ENCODE measurements at regions not wholly inside any gene's neighbourhood (a gene's known extent, or its start where the extent isn't known, plus 50 kb on each side); places are given as distances from the start of the nearest gene placed in this dataset.
"Not testable (repeated sequence)": the region's sequence is repeated elsewhere in the genome, so short reads cannot be mapped to it uniquely, and the experiment has no call there.

DNA sequence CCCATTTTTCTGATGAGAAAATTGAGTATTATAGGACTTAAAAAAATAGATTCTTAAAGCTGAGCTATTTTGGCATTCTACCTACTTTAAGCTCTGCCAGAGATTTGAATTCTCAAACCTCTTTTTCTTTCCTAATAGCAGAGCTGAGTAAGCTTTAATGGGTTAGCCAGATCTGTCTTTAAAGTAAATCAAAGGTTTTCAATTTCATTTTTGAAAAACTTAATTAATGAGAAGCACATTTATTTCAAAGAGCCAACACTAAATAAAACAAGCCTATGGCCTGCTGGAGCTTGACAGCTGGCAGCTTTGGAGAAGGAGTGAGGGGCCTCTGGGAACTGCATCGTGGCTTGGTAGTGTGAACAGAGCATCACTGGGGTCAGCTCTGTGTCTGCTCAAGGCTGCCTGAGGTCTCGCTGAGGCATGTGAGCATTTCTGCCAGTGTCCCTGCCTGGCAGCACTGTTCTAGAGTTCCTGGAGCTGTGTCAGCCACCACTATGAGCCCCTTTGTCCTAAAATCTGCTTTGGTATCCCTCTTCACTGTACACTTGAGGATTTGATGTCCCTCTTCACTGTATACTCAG is 50.4 kb upstream of the PRSS23 start:
- no peak for FAIRE-seq

DNA sequence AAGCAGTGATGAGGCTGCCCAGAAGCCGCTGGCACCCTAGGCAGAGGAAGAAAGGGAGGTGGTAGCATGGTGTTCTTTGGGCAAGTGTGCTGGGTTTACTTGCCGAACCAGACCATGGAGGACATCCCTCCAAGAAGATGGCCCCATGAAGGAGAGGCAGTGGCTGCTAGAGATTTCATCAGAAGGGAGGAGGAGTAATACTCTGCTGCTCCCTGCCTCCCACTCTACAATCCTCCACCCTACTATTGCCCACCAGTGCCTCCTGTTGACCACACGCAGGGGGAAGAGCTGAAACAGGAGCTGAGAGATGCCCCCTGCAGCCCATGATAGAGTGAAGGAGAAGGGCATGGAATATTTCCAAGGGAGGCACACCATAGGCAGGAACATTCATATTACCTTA is 51.0 kb upstream of the PRSS23 start:
- no peak for FAIRE-seq

DNA sequence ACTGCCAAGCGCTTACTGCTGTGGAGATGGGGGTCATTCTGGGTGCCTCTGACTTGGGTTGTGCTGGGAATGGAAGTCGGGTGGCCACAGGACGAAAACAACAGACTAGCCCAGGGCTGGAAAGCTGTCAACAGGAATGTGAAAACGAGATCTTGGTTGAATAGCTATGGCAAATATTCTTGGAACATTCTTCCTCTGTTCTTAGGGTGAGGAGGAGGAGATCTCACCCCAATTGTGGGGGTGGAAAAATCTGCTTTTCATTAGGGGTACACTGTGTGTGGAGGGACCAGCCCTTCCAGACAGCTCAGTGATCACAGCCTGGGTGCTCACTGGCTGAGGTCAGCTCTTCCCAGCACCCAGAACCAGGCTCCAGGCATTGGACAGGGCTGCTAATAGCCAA is 52.0 kb upstream of the PRSS23 start:
- no peak for FAIRE-seq

DNA sequence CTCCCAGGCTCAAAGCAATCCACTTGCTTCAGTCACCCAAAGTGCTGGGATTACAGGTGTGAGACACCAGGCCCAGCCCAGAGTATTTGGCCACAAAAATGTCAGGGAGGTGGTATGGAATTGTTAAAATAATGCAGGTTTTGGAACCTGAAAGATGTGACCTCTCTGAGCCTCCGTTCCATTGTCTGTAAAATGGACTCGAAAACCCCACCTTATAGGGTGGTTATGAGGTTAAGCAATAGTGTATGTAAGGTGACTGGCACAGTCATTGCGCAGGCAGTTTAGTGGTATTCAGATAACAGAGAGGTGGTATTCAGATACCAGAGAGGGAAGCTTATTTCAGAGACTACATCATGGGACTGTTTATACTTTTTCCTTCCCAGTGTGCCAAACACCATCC is 52.5 kb upstream of the PRSS23 start:
- no peak for FAIRE-seq

DNA sequence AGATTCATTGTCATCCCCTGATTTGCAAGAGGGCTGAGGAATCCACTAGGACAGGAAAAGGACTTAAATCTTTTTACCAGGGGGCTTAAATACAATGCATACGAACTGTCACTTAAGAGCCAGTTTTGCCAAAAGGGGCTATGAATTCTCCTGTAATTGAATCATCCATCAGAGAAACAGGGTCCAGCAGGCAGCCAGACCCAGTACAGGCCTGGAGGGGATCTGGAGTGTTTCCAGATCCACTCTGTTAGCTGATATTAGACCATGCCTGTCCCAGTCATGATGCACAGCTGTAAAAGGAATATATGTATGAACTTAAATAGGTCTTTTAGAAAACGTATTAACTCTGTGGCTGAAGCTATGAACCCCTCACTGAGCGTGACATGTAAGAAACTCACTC is 53.8 kb upstream of the PRSS23 start:
- FAIRE-seq = no peak

DNA sequence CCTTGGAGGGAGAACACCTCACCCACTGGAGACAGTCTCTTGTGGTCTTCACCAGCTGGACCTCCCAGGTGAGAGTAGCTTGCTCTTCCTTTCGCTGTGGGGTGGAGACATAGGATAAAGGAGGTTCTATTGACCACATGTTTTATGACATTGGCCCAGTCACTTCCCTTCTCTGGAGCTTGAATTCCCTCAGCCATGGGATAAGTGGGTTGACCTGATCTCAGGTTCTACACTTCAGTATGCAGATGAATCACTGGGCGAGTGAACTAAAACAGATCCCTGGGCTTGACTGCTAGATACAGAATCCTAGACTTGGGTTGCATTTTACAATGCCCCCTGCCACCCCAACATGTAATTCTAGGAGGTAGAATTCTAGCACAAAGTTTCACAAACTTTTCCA is 54.8 kb upstream of the PRSS23 start:
- no peak for FAIRE-seq

DNA sequence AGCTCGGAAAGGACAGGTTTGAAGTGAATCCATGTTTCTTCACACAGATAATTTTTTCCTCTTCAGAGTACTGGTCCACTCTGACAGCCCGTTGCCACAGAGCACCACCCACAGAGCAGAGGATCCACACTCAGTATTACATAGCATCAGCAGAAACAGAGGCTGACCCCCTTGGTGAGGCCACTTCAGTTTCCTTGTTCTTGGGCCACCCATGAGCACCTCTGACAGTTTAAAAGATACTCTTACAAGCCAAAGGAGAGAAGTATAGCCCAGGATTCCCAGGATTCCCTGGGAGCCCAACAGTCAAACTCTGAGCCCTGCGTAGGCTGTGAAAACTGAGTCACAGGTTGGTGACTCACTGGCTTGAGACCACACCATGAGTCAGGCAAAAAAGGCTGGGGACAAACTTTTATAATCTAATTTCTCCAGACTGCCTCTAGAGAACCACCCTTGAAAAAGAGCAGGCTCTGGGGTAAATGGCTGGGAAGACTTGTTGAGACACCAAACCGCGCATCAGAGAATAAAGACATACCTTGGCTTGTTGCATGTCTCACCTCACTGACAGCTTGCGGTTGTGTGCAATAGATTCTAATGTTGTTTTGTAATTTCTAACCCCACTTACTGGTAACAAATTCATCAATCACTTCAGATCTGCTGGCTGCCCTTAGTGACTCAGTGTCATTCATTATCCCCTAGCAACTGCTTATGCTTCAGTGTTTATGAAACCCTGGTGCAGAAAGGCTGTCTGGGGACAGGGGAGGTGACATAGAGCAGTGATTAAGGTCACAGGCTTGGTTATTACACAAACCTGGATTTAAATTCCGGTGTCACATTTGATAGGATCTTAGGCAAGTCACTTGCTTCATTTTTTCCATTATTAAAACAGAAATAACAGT is 56.9 kb upstream of the PRSS23 start:
- FAIRE-seq = peak; percentile 99

DNA sequence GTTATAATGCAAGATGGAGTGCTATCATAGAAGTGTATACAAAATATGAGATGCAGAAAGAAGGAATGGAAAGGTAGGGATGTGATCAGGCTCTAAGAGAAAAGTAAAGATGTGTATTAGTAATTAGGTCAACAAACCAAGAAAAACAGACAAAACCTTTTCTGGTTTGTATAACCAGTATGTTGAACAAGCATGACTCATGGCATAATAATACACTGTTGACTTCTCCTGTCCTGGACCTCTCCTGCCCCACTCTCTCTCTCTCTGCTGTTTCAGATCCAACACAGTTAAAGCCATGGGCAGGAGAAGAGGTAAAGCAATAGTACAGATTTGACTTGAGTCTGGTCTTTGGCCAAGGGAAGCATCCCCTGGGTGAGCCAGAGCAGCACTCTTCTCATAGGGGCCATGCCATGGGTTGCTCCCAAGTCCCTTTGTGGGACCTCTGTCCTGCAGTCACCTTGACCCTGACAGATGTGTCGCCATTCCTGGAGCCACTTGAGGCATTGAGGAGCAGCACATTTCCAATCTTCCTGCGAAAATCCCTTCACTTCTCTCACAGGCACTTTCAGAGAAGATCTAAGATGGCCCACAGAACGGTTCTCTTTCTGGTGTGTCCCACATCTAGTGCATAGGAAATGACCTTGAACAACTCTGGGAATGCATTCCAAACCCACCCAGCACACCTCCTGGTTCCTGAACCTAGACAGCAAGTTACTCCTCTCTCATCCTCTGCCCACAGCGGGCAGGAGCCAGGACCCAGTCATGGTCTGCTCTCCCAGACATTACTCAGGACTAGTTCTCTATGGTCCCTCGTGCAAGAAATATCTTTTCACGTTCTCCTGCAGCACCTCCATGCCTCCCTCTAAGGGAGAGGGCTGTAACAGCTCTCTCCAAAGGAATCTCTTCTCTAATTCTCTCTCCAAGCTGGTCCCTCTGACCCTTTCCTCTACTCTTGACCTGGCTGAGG is 58.2 kb upstream of the PRSS23 start:
- peak; percentile 88 for FAIRE-seq

DNA sequence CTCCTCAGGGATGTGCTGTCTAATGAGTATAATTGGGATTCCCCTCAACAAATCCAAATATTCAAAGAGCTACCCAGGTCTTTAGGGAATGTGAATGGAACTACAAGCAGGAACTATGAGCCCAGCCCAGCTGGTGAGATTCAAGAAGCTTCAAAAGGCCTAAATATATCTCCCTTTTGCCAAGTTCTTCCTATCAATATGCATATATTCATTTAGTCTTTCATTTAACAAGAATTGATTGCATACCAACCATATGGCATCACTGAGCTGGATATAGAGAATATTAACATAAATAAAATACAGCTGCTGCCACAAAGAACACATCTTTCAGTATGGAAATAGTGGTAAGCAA is 58.9 kb upstream of the PRSS23 start:
- no peak for FAIRE-seq

DNA sequence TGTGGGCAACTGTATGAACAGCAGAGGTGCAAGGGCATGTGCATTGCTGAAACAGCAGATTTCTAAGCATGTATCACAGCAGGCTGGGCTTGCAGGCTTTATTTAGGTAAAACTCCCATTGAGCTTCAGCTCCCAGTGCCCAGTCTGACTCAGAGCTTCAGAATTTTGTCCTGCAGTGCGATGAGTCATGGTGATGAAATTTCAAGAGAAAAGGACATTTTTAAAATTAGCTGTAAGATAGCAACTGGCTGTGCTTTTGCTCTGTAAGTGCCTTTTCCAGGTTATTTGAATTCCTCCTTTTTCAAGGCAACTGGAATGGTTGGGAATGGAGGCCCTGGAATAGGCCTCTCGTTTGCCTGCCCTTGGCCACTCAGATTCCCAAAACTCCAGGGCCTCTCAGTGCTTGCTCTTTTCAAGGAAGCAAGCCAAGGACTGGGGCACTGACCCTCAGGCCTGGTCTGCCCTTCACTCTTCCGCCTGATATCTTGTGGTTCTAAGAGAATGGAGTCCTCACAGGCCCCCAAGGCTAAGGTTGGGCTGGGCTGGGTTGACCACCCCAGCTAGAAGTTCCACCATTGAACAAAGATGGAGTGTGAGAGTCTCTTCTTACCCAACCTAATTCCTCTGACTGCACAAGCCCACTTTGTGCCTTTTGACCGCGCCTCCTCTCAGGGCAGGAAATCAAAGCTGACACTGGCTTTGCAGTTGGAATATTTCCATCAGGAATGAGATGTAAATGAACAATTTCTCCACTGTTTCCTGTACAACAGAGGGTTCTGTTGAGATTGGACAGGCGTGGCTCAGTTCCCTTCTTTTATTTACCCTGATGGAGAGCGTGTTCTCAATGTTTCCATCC is 59.5 kb upstream of the PRSS23 start:
- FAIRE-seq = no peak

DNA sequence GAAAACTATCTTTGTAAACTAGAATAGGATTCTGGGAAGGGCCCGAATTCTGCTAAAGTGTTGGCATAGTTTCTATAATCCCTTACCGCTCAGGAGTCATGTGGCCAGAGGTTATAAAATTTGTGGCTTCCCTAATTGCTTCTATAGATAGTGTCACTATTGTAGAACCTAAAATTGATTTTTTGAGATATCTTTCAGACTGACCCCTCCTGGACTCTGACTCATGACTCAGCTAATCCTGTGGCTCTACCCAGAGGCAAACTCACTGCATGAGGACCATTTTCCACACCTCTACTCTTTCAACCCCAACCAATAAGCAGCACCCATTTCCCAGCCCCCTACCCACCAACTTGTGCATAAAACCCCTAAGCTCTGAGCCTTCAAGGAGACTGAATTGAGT is 61.8 kb upstream of the PRSS23 start:
- no peak for FAIRE-seq

DNA sequence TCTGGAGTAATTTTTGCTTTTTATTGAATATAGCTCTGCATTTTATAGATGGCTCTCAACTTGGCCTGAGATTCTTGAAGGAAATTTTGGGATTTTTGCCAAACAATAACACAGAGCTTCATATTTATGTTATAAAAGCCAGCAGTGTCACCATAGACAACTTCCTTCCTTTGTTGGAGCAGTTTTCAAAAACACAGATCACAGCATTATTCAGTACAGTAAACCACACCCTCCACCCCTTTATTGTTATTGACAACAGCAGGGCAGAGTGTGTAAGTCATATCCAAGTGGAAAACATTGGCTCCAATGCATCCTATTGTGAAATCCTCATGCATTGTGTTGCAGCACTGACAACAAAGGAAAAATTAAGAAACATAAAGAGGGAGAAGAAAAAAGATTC is 62.6 kb upstream of the PRSS23 start:
- FAIRE-seq = no peak

DNA sequence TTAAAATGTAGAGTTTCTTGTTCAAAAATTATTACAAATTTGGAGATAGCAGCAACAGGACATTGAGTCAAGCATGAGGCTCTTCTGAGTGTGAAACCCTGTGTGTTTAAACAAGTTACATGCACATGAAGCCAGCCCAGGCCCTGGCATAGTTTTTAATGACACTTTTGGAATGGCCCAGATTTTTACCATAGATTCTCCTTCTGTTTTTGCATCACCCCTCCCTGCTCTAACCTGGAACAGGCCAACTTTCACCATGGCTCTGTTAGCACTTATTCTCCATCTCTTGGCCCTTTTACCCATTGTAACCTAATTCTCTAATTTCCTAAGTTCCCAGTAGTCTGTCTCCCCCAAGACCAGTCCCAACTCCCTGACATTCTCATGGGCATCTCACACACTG is 63.1 kb upstream of the PRSS23 start:
- no peak for FAIRE-seq

DNA sequence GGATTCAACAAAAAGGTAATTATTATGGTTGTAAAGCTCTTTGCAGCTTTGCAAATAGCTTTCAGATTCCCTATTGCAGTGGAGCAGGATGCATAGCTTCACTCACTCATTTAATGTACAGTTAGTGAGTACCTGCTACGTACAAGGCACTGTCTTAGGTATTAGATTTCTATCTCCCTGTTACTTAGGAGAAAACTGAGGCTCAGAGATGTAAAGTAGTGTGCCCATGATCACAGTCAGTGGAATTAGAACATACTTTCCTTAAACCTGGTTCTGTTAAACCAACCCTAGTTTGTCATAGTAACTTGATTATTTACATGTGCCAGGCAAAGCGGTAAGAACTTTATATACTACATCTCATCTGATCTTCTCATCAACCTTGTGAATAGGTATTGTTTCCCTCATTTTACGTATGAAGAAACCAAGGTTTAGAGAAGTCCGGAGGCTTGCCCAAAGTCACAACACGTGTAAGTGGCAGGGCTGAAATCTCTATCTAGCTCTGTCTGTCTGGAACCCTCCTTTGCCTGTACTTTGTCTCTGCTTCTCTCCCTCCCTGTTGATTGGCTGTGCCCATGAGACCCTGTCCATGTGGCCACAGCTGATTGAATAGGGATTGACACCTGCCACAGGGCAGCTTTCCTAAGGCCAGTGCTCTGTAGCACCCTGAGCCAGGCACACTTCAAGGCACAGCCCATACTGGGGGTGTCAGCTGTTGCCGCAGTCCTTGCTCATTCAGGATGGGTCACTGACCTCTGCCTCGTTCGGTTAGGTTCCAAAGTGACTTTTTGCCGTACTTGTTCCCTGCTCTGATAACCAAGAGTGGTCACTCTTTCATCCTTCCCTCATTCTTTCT is 63.8 kb upstream of the PRSS23 start:
- FAIRE-seq = no peak

DNA sequence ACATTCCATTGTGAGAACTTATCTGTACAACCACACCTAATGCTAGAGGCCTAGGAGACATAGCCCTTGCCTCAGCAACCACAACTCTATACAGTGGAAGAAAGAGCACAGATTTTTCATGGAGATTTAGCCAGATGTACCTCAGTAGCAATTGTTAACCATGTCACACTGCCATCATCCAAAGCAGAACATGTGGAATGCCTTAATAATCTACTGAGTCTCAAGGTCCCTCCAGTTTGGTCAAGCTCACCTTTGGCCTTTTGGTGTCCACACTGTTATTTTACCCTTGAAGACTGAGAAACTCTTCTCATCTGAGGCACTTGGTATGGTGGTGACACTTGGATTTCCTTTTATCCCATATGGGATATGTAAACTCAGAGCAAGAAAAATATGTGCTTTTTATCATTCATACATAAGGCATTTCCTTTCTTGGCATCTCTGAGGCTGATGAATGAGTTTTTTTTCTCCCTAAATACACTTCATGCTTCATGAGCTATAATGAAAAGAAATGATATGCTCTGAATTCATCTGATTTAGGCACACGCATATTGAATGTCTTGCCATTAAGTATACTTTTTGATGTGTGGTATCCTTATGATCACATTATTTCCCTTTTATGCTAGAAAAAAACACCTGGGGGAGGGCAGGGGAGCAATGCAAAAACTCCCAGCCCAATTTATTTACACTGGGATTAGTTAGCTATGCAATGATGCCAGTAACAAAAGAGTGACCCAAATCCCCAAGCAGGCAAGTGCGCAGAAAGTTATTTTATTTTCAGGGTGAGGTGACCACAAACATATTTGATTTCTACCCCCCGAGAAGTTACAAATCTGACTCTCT is 63.3 kb upstream of the ME3 start:
- no peak for FAIRE-seq

DNA sequence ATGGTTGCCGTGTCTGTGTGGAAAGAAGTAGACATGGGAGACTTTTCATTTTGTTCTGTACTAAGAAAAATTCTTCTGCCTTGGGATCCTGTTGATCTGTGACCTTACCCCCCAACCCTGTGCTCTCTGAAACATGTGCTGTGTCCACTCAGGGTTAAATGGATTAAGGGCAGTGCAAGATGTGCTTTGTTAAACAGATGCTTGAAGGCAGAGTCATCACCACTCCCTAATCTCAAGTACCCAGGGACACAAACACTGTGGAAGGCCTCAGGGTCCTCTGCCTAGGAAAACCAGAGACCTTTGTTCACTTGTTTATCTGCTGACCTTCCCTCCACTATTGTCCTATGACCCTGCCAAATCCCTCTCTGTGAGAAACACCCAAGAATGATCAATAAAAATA is 60.3 kb upstream of the ME3 start:
- FAIRE-seq = not testable (repeated sequence)

DNA sequence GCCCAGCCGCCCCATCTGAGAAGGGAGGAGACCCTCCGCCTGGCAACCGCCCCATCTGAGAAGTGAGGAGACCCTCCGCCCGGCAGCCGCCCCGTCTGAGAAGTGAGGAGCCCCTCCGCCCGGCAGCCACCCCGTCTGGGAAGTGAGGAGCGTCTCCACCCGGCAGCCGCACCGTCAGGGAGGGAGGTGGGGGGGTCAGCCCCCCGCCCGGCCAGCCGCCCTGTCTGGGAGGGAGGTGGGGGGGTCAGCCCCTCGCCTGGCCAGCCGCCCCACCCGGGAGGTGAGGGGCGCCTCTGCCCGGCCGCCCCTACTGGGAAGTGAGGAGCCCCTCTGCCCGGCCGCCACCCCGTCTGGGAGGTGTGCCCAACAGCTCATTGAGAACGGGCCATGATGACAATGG is 59.9 kb upstream of the ME3 start:
- FAIRE-seq = not testable (repeated sequence)

DNA sequence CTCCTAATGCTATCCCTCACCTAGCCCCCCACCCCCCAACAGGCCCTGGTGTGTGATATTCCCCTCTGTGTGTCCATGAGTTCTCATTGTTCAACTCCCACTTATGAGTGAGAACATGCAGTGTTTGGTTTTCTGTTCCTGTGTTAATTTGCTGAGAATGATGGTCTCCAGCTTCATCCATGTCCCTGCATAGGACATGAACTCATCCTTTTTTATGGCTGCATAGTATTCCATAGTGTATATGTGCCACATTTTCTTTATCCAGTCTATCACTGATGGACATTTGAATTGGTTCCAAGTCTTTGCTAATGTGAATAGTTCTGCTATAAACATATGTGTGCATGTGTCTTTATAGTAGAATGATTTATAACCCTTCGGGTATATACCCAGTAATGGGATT is 57.2 kb upstream of the ME3 start:
- FAIRE-seq = not testable (repeated sequence)

DNA sequence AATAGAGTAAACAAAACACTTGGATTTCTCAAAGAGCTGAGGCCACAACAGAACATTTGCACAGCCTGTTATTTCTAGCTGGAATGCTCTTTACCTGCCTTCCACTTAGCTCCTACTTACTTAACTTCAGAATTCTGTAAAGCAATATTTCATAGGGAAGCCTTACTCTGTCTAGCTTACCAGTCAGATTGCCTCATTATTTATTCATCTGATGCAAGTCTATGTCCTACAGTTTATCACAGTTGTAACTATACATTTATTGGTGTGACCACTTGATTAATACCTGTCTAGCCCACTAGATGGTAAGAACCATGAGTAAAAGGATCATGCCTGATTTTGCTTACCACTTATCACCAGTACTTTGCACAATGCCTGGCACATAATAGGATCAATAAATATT is 56.1 kb upstream of the ME3 start:
- FAIRE-seq = no peak

DNA sequence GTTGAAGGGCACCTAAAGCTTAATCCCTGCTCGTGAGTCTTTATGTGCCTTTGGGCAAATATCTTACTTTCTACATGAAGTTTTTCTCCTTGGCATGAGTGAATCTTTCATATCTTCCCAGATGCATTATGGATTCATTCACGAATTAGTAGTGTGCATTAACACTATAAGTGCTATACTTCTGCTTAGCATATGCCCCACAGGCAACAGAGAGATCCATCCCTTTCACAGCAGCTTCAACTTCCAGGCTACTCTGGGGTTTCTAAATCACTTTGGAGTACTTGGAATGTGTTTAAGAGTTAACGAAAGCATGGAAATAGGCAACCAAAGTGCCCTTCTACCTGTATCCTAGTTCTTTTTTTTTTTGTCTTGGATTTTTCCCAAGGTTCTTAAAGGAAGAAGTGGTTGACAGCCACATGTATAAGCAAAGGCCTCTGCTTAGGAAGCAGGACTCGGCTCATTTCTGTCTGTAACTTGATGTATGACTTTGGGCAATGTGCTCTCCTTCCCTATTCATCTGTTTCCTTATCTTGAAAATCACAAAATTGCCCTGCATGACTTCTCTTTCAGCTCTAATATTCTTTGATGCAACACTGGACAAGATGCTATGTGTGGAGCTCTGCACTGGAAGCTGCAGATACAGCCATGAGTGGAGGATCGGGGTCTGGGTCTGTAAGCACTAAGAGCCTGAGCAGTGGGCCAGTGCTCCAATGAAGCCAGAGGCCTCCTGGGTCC is 54.5 kb upstream of the ME3 start:
- FAIRE-seq = no peak

Data from islet of Langerhans (tissue), 1 donor.